DOHH2 (cell line): ENCODE measurements at regions not wholly inside any gene's neighbourhood (a gene's known extent, or its start where the extent isn't known, plus 50 kb on each side); places are given as distances from the start of the nearest gene placed in this dataset.
"Not testable (repeated sequence)": the region's sequence is repeated elsewhere in the genome, so short reads cannot be mapped to it uniquely, and the experiment has no call there.

Source experiments
- EZH2phosphoT487 ChIP-seq: fragments of 200-600 bp; sonication (generic); IDR thresholded peaks from 2 replicates; pipeline ENCODE4 v1.6.1; 2017; ENCODE audit warnings: borderline replicate concordance, mild to moderate bottlenecking, antibody characterized with exemption, low read length, moderate library complexity, mixed read lengths
- TF ChIP-seq, protein P1 (sequence below): fragments of 200-600 bp; sonication (generic); IDR thresholded peaks from one replicate; pipeline ENCODE4 v1.5.1; 2014; ENCODE audit warnings: antibody characterized with exemption, mild to moderate bottlenecking, low read depth, low read length; ENCODE audit not compliant: poor library complexity, severe bottlenecking

DNA sequence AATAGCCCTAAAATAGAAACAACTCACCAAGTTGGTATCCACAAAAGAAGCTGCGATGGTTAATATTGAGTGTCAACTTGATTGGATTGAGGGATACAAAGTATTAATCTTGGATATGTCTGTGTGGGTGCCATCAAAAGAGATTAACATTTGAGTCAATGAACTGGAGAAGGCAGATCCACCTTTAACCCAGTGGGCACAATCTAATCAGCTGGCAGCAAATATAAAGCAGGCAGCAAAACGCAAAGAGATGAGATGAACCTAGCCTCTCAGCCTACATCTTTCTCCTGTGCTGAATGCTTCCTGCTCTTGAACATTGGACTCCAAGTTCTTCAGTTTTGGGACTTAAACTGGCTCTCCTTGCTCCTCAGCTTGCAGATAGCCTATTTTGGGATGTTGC, 277.6 kb upstream of the RAI14 start:
- TF ChIP-seq, protein P1, sequence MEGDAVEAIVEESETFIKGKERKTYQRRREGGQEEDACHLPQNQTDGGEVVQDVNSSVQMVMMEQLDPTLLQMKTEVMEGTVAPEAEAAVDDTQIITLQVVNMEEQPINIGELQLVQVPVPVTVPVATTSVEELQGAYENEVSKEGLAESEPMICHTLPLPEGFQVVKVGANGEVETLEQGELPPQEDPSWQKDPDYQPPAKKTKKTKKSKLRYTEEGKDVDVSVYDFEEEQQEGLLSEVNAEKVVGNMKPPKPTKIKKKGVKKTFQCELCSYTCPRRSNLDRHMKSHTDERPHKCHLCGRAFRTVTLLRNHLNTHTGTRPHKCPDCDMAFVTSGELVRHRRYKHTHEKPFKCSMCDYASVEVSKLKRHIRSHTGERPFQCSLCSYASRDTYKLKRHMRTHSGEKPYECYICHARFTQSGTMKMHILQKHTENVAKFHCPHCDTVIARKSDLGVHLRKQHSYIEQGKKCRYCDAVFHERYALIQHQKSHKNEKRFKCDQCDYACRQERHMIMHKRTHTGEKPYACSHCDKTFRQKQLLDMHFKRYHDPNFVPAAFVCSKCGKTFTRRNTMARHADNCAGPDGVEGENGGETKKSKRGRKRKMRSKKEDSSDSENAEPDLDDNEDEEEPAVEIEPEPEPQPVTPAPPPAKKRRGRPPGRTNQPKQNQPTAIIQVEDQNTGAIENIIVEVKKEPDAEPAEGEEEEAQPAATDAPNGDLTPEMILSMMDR = not testable (repeated sequence)
- TF ChIP-seq EZH2phosphoT487 = not testable (repeated sequence)
